B cell (primary cell): ENCODE measurements at regions not wholly inside any gene's neighbourhood (a gene's known extent, or its start where the extent isn't known, plus 50 kb on each side); places are given as distances from the start of the nearest gene placed in this dataset.

Experiments used
- ATAC-seq: fragments of 200-7000 bp; cut with Tn5 transposase; one replicate; pipeline ENCODE4 v1.10.0; 2021; ENCODE audit warnings: low read depth, mild to moderate bottlenecking, moderate number of reproducible peaks, moderate library complexity
- CTCF ChIA-PET: fragments of 350-600 bp; sonication (Branson Sonifier 250); formaldehyde crosslinking; loops from one replicate; lab custom pipeline; 2021; ENCODE audit warnings: antibody characterized with exemption, inconsistent platforms; lab: Charles Lee
- POLR2A ChIA-PET: fragments of 350-600 bp; sonication (Branson Sonifier 250); formaldehyde crosslinking; loops from one replicate; lab custom pipeline; 2021; ENCODE audit warnings: antibody characterized with exemption; lab: Charles Lee
- DNase-seq: peaks from one replicate; pipeline ENCODE4 v3.0.0; 2013
- H2AFZ ChIP-seq: 2 replicates; pipeline ENCODE4 v1.6.1; 2012; ENCODE audit warnings: mild to moderate bottlenecking, low read depth, low read length; ENCODE audit not compliant: insufficient read depth, poor library complexity, severe bottlenecking
- H3K27ac ChIP-seq, 2 donors: 1 replicate in 1 of 2; 2 replicates in 1 of 2; pipeline ENCODE4 v1.5.1; 2012 to 2013; ENCODE audit warnings: low read length in 2 of 2, mild to moderate bottlenecking in 2 of 2, moderate library complexity in 1 of 2
- H3K27me3 ChIP-seq, 4 experiments: fragments of 200-600 bp in 1 of 4; sonication (generic) in 1 of 4; replicated peaks in 1 of 4; 1 replicate in 2 of 4; 2 replicates in 2 of 4; pipeline versions ENCODE4 v1.6.1 to v1.7.0; 2013 to 2016; ENCODE audit warnings: low read length in 3 of 4, mild to moderate bottlenecking in 2 of 4, mixed read lengths in 1 of 4, moderate library complexity in 1 of 4; ENCODE audit not compliant: insufficient read depth in 4 of 4, control insufficient read depth in 3 of 4; ENCODE audit errors: control extremely low read depth in 1 of 4
- H3K36me3 ChIP-seq, 2 experiments: replicated peaks in 1 of 2; 1 replicate in 1 of 2; 2 replicates in 1 of 2; pipeline versions ENCODE4 v1.6.1 to v1.7.1; 2013; ENCODE audit warnings: low read length in 1 of 2; ENCODE audit not compliant: insufficient read depth in 2 of 2, control insufficient read depth in 1 of 2; ENCODE audit errors: control extremely low read depth in 1 of 2, extremely low read depth in 1 of 2
- H3K4me1 ChIP-seq, 2 donors: fragments of 200-600 bp in 1 of 2; sonication (generic) in 1 of 2; 1 replicate in 1 of 2; 2 replicates in 1 of 2; pipeline versions ENCODE4 v1.5.1 to v1.6.1; 2013 to 2017; ENCODE audit warnings: low read length in 2 of 2; ENCODE audit not compliant: control insufficient read depth in 2 of 2, insufficient read depth in 2 of 2
- H3K4me2 ChIP-seq: replicated peaks from 2 replicates; pipeline ENCODE3; 2012; ENCODE audit warnings: mild to moderate bottlenecking, low read depth, low read length; ENCODE audit not compliant: poor library complexity, severe bottlenecking
- H3K4me3 ChIP-seq, 5 experiments: fragments of 200-600 bp in 1 of 5; sonication (generic) in 1 of 5; 1 replicate in 3 of 5; 2 replicates in 2 of 5; pipeline versions ENCODE4 v1.5.1 to v1.7.0; 2011 to 2016; ENCODE audit warnings: low read length in 4 of 5, mild to moderate bottlenecking in 4 of 5, low read depth in 2 of 5, control low read depth in 1 of 5, moderate library complexity in 1 of 5; ENCODE audit not compliant: insufficient read depth in 1 of 5; ENCODE audit errors: control extremely low read depth in 1 of 5, extremely low read depth in 1 of 5
- H3K79me2 ChIP-seq: fragments of 200-600 bp; sonication (generic); one replicate; pipeline ENCODE4 v1.6.0; 2016; ENCODE audit warnings: low read length; ENCODE audit not compliant: control insufficient read depth, insufficient read depth
- H3K9ac ChIP-seq: fragments of 200-600 bp; sonication (generic); 2 replicates; pipeline ENCODE4 v1.6.1; 2017; ENCODE audit warnings: mild to moderate bottlenecking, low read length, moderate library complexity
- H3K9me3 ChIP-seq, 3 donors: one replicate each; pipeline versions ENCODE4 v1.6.1 to v1.7.1; 2013; ENCODE audit warnings: low read length in 2 of 3; ENCODE audit not compliant: control insufficient read depth in 2 of 3, insufficient read depth in 1 of 3; ENCODE audit errors: control extremely low read depth in 1 of 3
- H4K20me1 ChIP-seq: 2 replicates; pipeline ENCODE4 v1.6.0; 2012; ENCODE audit warnings: mild to moderate bottlenecking, low read length; ENCODE audit not compliant: insufficient read depth, control insufficient read depth, poor library complexity, severe bottlenecking
- H3K27ac Mint-ChIP-seq: one replicate; pipeline ENCODE4 v1.8.0; 2021; ENCODE audit warnings: mixed read lengths
- H3K27me3 Mint-ChIP-seq: one replicate; pipeline ENCODE4 v1.8.0; 2021; ENCODE audit warnings: mixed read lengths
- H3K4me1 Mint-ChIP-seq: one replicate; pipeline ENCODE4 v1.8.0; 2021; ENCODE audit warnings: mixed read lengths
- H3K4me3 Mint-ChIP-seq: one replicate; pipeline ENCODE4 v1.8.0; 2021; ENCODE audit warnings: mixed read lengths
- H3K9me3 Mint-ChIP-seq: one replicate; pipeline ENCODE4 v1.8.0; 2022; ENCODE audit warnings: mixed read lengths; ENCODE audit not compliant: insufficient read depth
- CTCF ChIP-seq: fragments of 200-600 bp; IDR thresholded peaks from one replicate; pipeline ENCODE4 v1.8.0; 2022; ENCODE audit warnings: antibody characterized with exemption, mild to moderate bottlenecking
- EZH2 ChIP-seq: IDR thresholded peaks from 2 replicates; pipeline ENCODE4 v1.6.1; 2012; ENCODE audit warnings: borderline replicate concordance, low read depth, mild to moderate bottlenecking, moderate library complexity, low read length; ENCODE audit not compliant: insufficient read depth, poor library complexity, severe bottlenecking
- WGBS: methylation state at CpG from one replicate; pipeline ENCODE4 v1.1.5; 2013; ENCODE audit warnings: missing lambda C conversion rate; ENCODE audit not compliant: insufficient coverage; 5-methylcytosine and 5-hydroxymethylcytosine counted together
- intact Hi-C: fragments of 100-400 bp; cut with micrococcal nuclease; formaldehyde crosslinking; loops from one replicate; pipeline ENCODE4 v1.10.0; 2022

GRCh38 chr14:97441740-97442362 lies 644.7 kb downstream of the VRK1 start:
- Histone ChIP-seq H2AFZ (no peak overlapping the region), H3K9ac (no peak overlapping the region), H3K9me3 (peaks cover 0 to 4% (median 0%) of the 10 kb centered on the region in 3 donors), H3K27ac (no peak overlapping the region), H3K4me3 (no peak overlapping the region), H3K4me2 (no peak overlapping the region), H3K27me3 (no peaks in the 10 kb centered on the region), H3K36me3 (no peaks in the 10 kb centered on the region), H3K4me1 (no peaks in the 10 kb centered on the region), H3K79me2 (no peaks in the 10 kb centered on the region), H4K20me1 (no peaks in the 10 kb centered on the region)
- intact Hi-C loops: no loop called here
- H3K27me3 Mint-ChIP-seq: no peaks in the 10 kb centered on the region
- no peaks in the 10 kb centered on the region for H3K9me3 Mint-ChIP-seq
- H3K4me3 Mint-ChIP-seq: no peak overlapping the region
- ChIA-PET POLR2A (no interaction called here), CTCF (no interaction called here)
- H3K4me1 Mint-ChIP-seq: no peaks in the 10 kb centered on the region
- ATAC-seq (no peak), DNase-seq (no peak)
- WGBS: 96% methylated on average over 6 of the region's 9 CpGs
- TF ChIP-seq EZH2: no peak
- TF ChIP-seq CTCF: no peak
- H3K27ac Mint-ChIP-seq: no peak overlapping the region

- H3K79me2 ChIP-seq: no peaks in the 10 kb centered on the region
- H3K27ac ChIP-seq: no peak overlapping the region
- Mint-ChIP-seq H3K27ac (no peak overlapping the region), H3K4me1 (no peaks in the 10 kb centered on the region), H3K27me3 (no peaks in the 10 kb centered on the region), H3K4me3 (no peak overlapping the region), H3K9me3 (no peaks in the 10 kb centered on the region)
- no peaks in the 10 kb centered on the region for H3K27me3 ChIP-seq
- POLR2A ChIA-PET: no interaction called here
- H3K9ac ChIP-seq: no peak overlapping the region
- no peak overlapping the region for H3K4me3 ChIP-seq
- no peaks in the 10 kb centered on the region for H4K20me1 ChIP-seq
- H3K4me2 ChIP-seq: no peak overlapping the region
- intact Hi-C loops: no loop called here
- no peaks in the 10 kb centered on the region for H3K4me1 ChIP-seq
- TF ChIP-seq EZH2: no peak
- no peak for TF ChIP-seq CTCF
- CTCF ChIA-PET: no interaction called here
- ATAC-seq (no peak), DNase-seq (no peak)
- H2AFZ ChIP-seq: no peak overlapping the region
- H3K36me3 ChIP-seq: no peaks in the 10 kb centered on the region
- WGBS: 90% methylated on average over 2 of the region's 2 CpGs
- peaks cover 0 to 4% (median 0%) of the 10 kb centered on the region in 3 donors for H3K9me3 ChIP-seq
Observed at GRCh38 chr14:97442363-97442762, 645.2 kb downstream of the VRK1 start.
